AG04450 (cell line): ENCODE measurements at regions not wholly inside any gene's neighbourhood (a gene's known extent, or its start where the extent isn't known, plus 50 kb on each side); places are given as distances from the start of the nearest gene placed in this dataset.
"Not testable (repeated sequence)": the region's sequence is repeated elsewhere in the genome, so short reads cannot be mapped to it uniquely, and the experiment has no call there.

Source experiments
- CTCF ChIA-PET: fragments of 300-600, 350-600 bp; formaldehyde crosslinking; extraction: SDS; loops from one replicate; lab custom pipeline; 2022; ENCODE audit warnings: antibody characterized with exemption, inconsistent platforms; lab: Charles Lee
- POLR2A ChIA-PET: fragments of 350-600 bp; formaldehyde crosslinking; extraction: SDS; loops from one replicate; lab custom pipeline; 2021; ENCODE audit warnings: antibody characterized with exemption, inconsistent platforms; lab: Yijun Ruan, JAX
- DNase-seq: peaks from one replicate; pipeline ENCODE4 v3.0.0-alpha.2; 2011; ENCODE audit warnings: low read depth, low spot score
- H3K27ac ChIP-seq: one replicate; pipeline ENCODE4 v1.5.1; 2012; ENCODE audit warnings: low read depth, low read length, control low read depth
- H3K27me3 ChIP-seq: one replicate; pipeline ENCODE4 v1.6.0; 2012; ENCODE audit warnings: low read length; ENCODE audit not compliant: control insufficient read depth, insufficient read depth
- H3K4me3 ChIP-seq: 2 replicates; pipeline ENCODE4 v1.5.1; 2011; ENCODE audit warnings: mild to moderate bottlenecking, low read depth, low read length, control low read depth
- H3K9me3 ChIP-seq: 2 replicates; pipeline ENCODE4 v1.5.1; 2012; ENCODE audit warnings: low read length; ENCODE audit not compliant: control insufficient read depth, insufficient read depth
- CTCF ChIP-seq: IDR thresholded peaks from 2 replicates; pipeline ENCODE4 v1.5.1; 2011; ENCODE audit warnings: low read depth, low read length, control low read depth, inconsistent platforms

- ChIA-PET POLR2A (no interaction called here), CTCF (interaction anchor here (1.0 kb wide), 1 partner anchor 26 kb away, joined by 3 read pairs; no protein-coding TSS in a partner anchor)
- TF ChIP-seq CTCF: no peak
- DNase-seq: no peak
- H3K4me3 ChIP-seq: no peak overlapping the region
- H3K9me3 ChIP-seq: no peaks in the 10 kb centered on the region
- no peaks in the 10 kb centered on the region for H3K27me3 ChIP-seq
- no peak overlapping the region for H3K27ac ChIP-seq
These were observed 110.8 kb upstream of the KRAS start for GRCh38 chr12:25361511-25361910.

GRCh38 chr12:25357595-25357994, 106.9 kb upstream of the KRAS start:
- H3K27ac ChIP-seq: no peak overlapping the region
- H3K9me3 ChIP-seq: no peaks in the 10 kb centered on the region
- DNase-seq: no peak
- no peaks in the 10 kb centered on the region for H3K27me3 ChIP-seq
- CTCF ChIA-PET: interaction anchor here (1.4 kb wide), 1 partner anchor 8 kb away, joined by 5 read pairs; no protein-coding TSS in a partner anchor
- H3K4me3 ChIP-seq: no peak overlapping the region
- POLR2A ChIA-PET: no interaction called here
- TF ChIP-seq CTCF: no peak

GRCh38 chr12:25352942-25353341, 102.2 kb upstream of the KRAS start:
- H3K27ac ChIP-seq, DNase-seq, H3K4me3 ChIP-seq, H3K9me3 ChIP-seq, H3K27me3 ChIP-seq, CTCF ChIA-PET, POLR2A ChIA-PET: not testable (repeated sequence)

- Histone ChIP-seq H3K27me3 (no peaks in the 10 kb centered on the region), H3K27ac (no peak overlapping the region), H3K4me3 (no peak overlapping the region), H3K9me3 (no peaks in the 10 kb centered on the region)
- TF ChIP-seq CTCF: no peak
- ChIA-PET CTCF (no interaction called here), POLR2A (no interaction called here)
- no peak for DNase-seq
These were observed 101.6 kb upstream of the KRAS start for GRCh38 chr12:25352083-25352918.

GRCh38 chr12:25348593-25348895, 97.8 kb upstream of the KRAS start:
- ChIA-PET CTCF (interaction anchor here (1.0 kb wide), 1 partner anchor 107 kb away, joined by 4 read pairs; no protein-coding TSS in a partner anchor), POLR2A (interaction anchor here (0.7 to 0.9 kb wide), 2 partner anchors 47 to 65 kb away, joined by 4 to 9 read pairs; no protein-coding TSS in a partner anchor)
- no peaks in the 10 kb centered on the region for H3K9me3 ChIP-seq
- no peak overlapping the region for H3K4me3 ChIP-seq
- no peak for DNase-seq
- no peak overlapping the region for H3K27ac ChIP-seq
- TF ChIP-seq CTCF: no peak
- H3K27me3 ChIP-seq: no peaks in the 10 kb centered on the region
